Lung microvascular endothelial cell (primary cell): ENCODE measurements at regions not wholly inside any gene's neighbourhood (a gene's known extent, or its start where the extent isn't known, plus 50 kb on each side); places are given as distances from the start of the nearest gene placed in this dataset.

Experiments used
- DNase-seq, 2 donors: peaks; one replicate each; pipeline versions ENCODE4 v3.0.0 to v3.0.0-alpha.2; 2010; ENCODE audit warnings: low read depth in 2 of 2

GRCh38 chr16:6600167-6600566, 732.5 kb upstream of the RBFOX1 start:
- no peak for DNase-seq

- DNase-seq = no peak
Observed at GRCh38 chr16:6593799-6594198, 738.8 kb upstream of the RBFOX1 start.

GRCh38 chr16:6576606-6577005, 756.0 kb upstream of the RBFOX1 start:
- DNase-seq = no peak

- DNase-seq = no peak
Observed at GRCh38 chr16:6576113-6576512, 756.5 kb upstream of the RBFOX1 start.

- no peak for DNase-seq
Observed at GRCh38 chr16:6574146-6574545, 758.5 kb upstream of the RBFOX1 start.

- DNase-seq = no peak
Observed at GRCh38 chr16:6573577-6573976, 759.1 kb upstream of the RBFOX1 start.

- no peak for DNase-seq
Observed at GRCh38 chr16:6571044-6571443, 761.6 kb upstream of the RBFOX1 start.

- no peak for DNase-seq
Observed at GRCh38 chr16:6570530-6570929, 762.1 kb upstream of the RBFOX1 start.

- no peak for DNase-seq
Observed at GRCh38 chr16:6562986-6563385, 769.7 kb upstream of the RBFOX1 start.

- no peak for DNase-seq
Observed at GRCh38 chr16:6560306-6561100, 772.1 kb upstream of the RBFOX1 start.

- no peak for DNase-seq
Observed at GRCh38 chr16:6558661-6559060, 774.0 kb upstream of the RBFOX1 start.

GRCh38 chr16:6558126-6558525, 774.5 kb upstream of the RBFOX1 start:
- DNase-seq = no peak

- DNase-seq = no peak
Observed at GRCh38 chr16:6557353-6558023, 775.2 kb upstream of the RBFOX1 start.

- DNase-seq = no peak
Observed at GRCh38 chr16:6549415-6549814, 783.2 kb upstream of the RBFOX1 start.

- DNase-seq = no peak
Observed at GRCh38 chr16:6548507-6548906, 784.1 kb upstream of the RBFOX1 start.

- DNase-seq = no peak
Observed at GRCh38 chr16:6547131-6547530, 785.5 kb upstream of the RBFOX1 start.

- no peak for DNase-seq
Observed at GRCh38 chr16:6545329-6545728, 787.3 kb upstream of the RBFOX1 start.

GRCh38 chr16:6541267-6541666, 791.4 kb upstream of the RBFOX1 start:
- DNase-seq = no peak

- no peak for DNase-seq
Observed at GRCh38 chr16:6536411-6536810, 796.2 kb upstream of the RBFOX1 start.

GRCh38 chr16:6531067-6531466, 801.6 kb upstream of the RBFOX1 start:
- no peak for DNase-seq

- no peak for DNase-seq
Observed at GRCh38 chr16:6528217-6528616, 804.4 kb upstream of the RBFOX1 start.

GRCh38 chr16:6527646-6528045, 805.0 kb upstream of the RBFOX1 start:
- DNase-seq = no peak

- no peak for DNase-seq
Observed at GRCh38 chr16:6524501-6524900, 808.1 kb upstream of the RBFOX1 start.
